HCT116 (cell line): ENCODE measurements at regions not wholly inside any gene's neighbourhood (a gene's known extent, or its start where the extent isn't known, plus 50 kb on each side); places are given as distances from the start of the nearest gene placed in this dataset.

Experiments
- ATAC-seq: fragments of 200-7000 bp; cut with Tn5 transposase; 2 replicates; pipeline ENCODE4 v1.9.1; 2020; ENCODE audit warnings: mild to moderate bottlenecking, moderate library complexity
- BruUV-seq: library from RNA; stranded (reverse); fragments of 400-500 nt; replicated peaks from 2 replicates; lab custom pipeline; 2021; lab: Mats Ljungman, UMichigan
- CTCF ChIA-PET: fragments of 300-600 bp; sonication (Branson Sonifier 250); formaldehyde crosslinking; loops from one replicate; lab custom pipeline; 2021; ENCODE audit warnings: antibody characterized with exemption; lab: Charles Lee
- POLR2A ChIA-PET: fragments of 300-600, 350-600 bp; sonication (Branson Sonifier 250); formaldehyde crosslinking; loops from one replicate; lab custom pipeline; 2021; ENCODE audit warnings: antibody characterized with exemption; lab: Charles Lee
- RAD21 ChIA-PET, 2 experiments: fragments of 300-600 bp; sonication (Branson Sonifier 250); formaldehyde crosslinking; loops; one replicate each; lab custom pipeline; 2023; ENCODE audit warnings: low total read pairs in 2 of 2; ENCODE audit not compliant: uncharacterized antibody in 2 of 2, unreplicated experiment in 2 of 2, low non-redundant PET in 1 of 2; lab: Charles Lee
- DNase-seq: peaks from one replicate; pipeline ENCODE4 v3.0.0-alpha.2; 2010; ENCODE audit warnings: low read depth, low spot score
- H2AFZ ChIP-seq: fragments of 200-600 bp; shearing (Covaris generic), sonication (generic); 2 replicates; pipeline ENCODE4 v1.6.1; 2017; ENCODE audit warnings: low read depth, mixed run types, mixed read lengths, antibody characterized with exemption, low read length; ENCODE audit not compliant: poor library complexity, severe bottlenecking
- H3K27ac ChIP-seq: 2 replicates; pipeline ENCODE4 v1.5.1; 2012; ENCODE audit warnings: low read depth, low read length
- H3K27me3 ChIP-seq: fragments of 200-600 bp; sonication (generic); 2 replicates; pipeline ENCODE4 v1.6.1; 2016; ENCODE audit warnings: mixed run types, low read length, mixed read lengths; ENCODE audit not compliant: insufficient read depth
- H3K36me3 ChIP-seq, 2 experiments: fragments of 200-500 bp in 1 of 2; fragments of 200-600 bp in 1 of 2; sonication (Bioruptor generic) in 1 of 2; sonication (generic) in 1 of 2; 2 replicates each; pipeline versions ENCODE4 v1.5.1 to v1.6.1; 2014 to 2016; ENCODE audit warnings: low read length in 2 of 2, inconsistent platforms in 1 of 2, mixed read lengths in 1 of 2, mixed run types in 1 of 2; ENCODE audit not compliant: insufficient read depth in 2 of 2, control insufficient read depth in 1 of 2
- H3K4me1 ChIP-seq, 2 experiments: fragments of 200-600 bp in 1 of 2; sonication (generic) in 1 of 2; 2 replicates each; pipeline versions ENCODE4 v1.5.1 to v1.6.1; 2012 to 2017; ENCODE audit warnings: low read length in 2 of 2, inconsistent platforms in 1 of 2, mild to moderate bottlenecking in 1 of 2, mixed read lengths in 1 of 2, mixed run types in 1 of 2, moderate library complexity in 1 of 2; ENCODE audit not compliant: insufficient read depth in 2 of 2, control insufficient read depth in 1 of 2
- H3K4me2 ChIP-seq: fragments of 200-600 bp; sonication (generic); 2 replicates; pipeline ENCODE4 v1.6.1; 2017; ENCODE audit warnings: mixed run types, low read length, mixed read lengths
- H3K4me3 ChIP-seq, 2 experiments: fragments of 200-600 bp in 1 of 2; sonication (generic) in 1 of 2; replicated peaks in 1 of 2; 2 replicates each; pipeline ENCODE4 v1.5.1; 2011 to 2016; ENCODE audit warnings: low read length in 2 of 2, control low read depth in 1 of 2, low read depth in 1 of 2, mild to moderate bottlenecking in 1 of 2, mixed read lengths in 1 of 2, mixed run types in 1 of 2
- H3K79me2 ChIP-seq: fragments of 200-600 bp; sonication (generic); 2 replicates; pipeline ENCODE4 v1.6.1; 2017; ENCODE audit warnings: mild to moderate bottlenecking, mixed run types, low read length, moderate library complexity, mixed read lengths; ENCODE audit not compliant: insufficient read depth
- H3K9ac ChIP-seq: fragments of 200-600 bp; sonication (generic); 2 replicates; pipeline ENCODE4 v1.6.1; 2016; ENCODE audit warnings: low read length, mixed read lengths
- H3K9me2 ChIP-seq: fragments of 200-600 bp; sonication (generic), shearing (Covaris generic); 2 replicates; pipeline ENCODE4 v1.6.1; 2017; ENCODE audit warnings: mixed run types, mild to moderate bottlenecking, moderate library complexity; ENCODE audit not compliant: insufficient read depth
- H3K9me3 ChIP-seq, 2 experiments: fragments of 200-500 bp in 1 of 2; fragments of 200-600 bp in 1 of 2; sonication (Bioruptor generic) in 1 of 2; sonication (generic) in 1 of 2; 2 replicates each; pipeline ENCODE4 v1.6.1; 2014 to 2017; ENCODE audit warnings: low read length in 2 of 2, mixed read lengths in 2 of 2, inconsistent platforms in 1 of 2, low read depth in 1 of 2, mild to moderate bottlenecking in 1 of 2, mixed run types in 1 of 2, moderate library complexity in 1 of 2; ENCODE audit not compliant: control insufficient read depth in 1 of 2, insufficient read depth in 1 of 2
- H4K20me1 ChIP-seq: fragments of 200-600 bp; sonication (generic), shearing (Covaris generic); 2 replicates; pipeline ENCODE4 v1.6.1; 2017; ENCODE audit warnings: mixed run types, mild to moderate bottlenecking, moderate library complexity; ENCODE audit not compliant: insufficient read depth
- ELF1 ChIP-seq: IDR thresholded peaks from 2 replicates; pipeline ENCODE4 v1.6.1; 2012; ENCODE audit warnings: low read depth, borderline replicate concordance
- EZH2phosphoT487 ChIP-seq: fragments of 200-600 bp; IDR thresholded peaks from 2 replicates; pipeline ENCODE4 v1.6.1; 2018; ENCODE audit warnings: antibody characterized with exemption, borderline replicate concordance
- FOSL1 ChIP-seq: IDR thresholded peaks from 2 replicates; pipeline ENCODE4 v1.6.1; 2012; ENCODE audit warnings: low read depth
- POLR2A ChIP-seq: IDR thresholded peaks from 2 replicates; pipeline ENCODE4 v1.7.0; 2011; ENCODE audit warnings: borderline replicate concordance; ENCODE audit not compliant: insufficient read depth, insufficient read length; ENCODE audit errors: extremely low read depth
- SP1 ChIP-seq: IDR thresholded peaks from 2 replicates; pipeline ENCODE4 v1.6.1; 2012; ENCODE audit warnings: low read depth
- SRF ChIP-seq: IDR thresholded peaks from 2 replicates; pipeline ENCODE4 v1.6.1; 2012; ENCODE audit warnings: low read depth
- intact Hi-C: fragments of 100-400 bp; cut with micrococcal nuclease; formaldehyde crosslinking; loops from 2 replicates; pipeline ENCODE4 v1.10.0; 2022
- TF ChIP-seq, protein P1 (sequence below), 3 experiments: fragments of 200-600 bp in 1 of 3; sonication (generic) in 1 of 3; IDR thresholded peaks in 2 of 3; conservative IDR thresholded peaks in 1 of 3; 2 replicates each; pipeline ENCODE4 v1.5.1; 2012 to 2017; ENCODE audit warnings: low read depth in 2 of 3, low read length in 2 of 3, antibody characterized with exemption in 1 of 3, borderline replicate concordance in 1 of 3, control low read depth in 1 of 3, mild to moderate bottlenecking in 1 of 3, mixed read lengths in 1 of 3, mixed run types in 1 of 3, moderate library complexity in 1 of 3; ENCODE audit not compliant: insufficient read depth in 1 of 3
- TF ChIP-seq, protein P2 (sequence below): IDR thresholded peaks from 2 replicates; pipeline ENCODE4 v1.6.1; 2012

- TF ChIP-seq ELF1 (no peak), SRF (no peak), EZH2phosphoT487 (no peak), SP1 (no peak), POLR2A (no peak)
- TF ChIP-seq, protein P1, sequence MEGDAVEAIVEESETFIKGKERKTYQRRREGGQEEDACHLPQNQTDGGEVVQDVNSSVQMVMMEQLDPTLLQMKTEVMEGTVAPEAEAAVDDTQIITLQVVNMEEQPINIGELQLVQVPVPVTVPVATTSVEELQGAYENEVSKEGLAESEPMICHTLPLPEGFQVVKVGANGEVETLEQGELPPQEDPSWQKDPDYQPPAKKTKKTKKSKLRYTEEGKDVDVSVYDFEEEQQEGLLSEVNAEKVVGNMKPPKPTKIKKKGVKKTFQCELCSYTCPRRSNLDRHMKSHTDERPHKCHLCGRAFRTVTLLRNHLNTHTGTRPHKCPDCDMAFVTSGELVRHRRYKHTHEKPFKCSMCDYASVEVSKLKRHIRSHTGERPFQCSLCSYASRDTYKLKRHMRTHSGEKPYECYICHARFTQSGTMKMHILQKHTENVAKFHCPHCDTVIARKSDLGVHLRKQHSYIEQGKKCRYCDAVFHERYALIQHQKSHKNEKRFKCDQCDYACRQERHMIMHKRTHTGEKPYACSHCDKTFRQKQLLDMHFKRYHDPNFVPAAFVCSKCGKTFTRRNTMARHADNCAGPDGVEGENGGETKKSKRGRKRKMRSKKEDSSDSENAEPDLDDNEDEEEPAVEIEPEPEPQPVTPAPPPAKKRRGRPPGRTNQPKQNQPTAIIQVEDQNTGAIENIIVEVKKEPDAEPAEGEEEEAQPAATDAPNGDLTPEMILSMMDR (IDR thresholded peaks at IDR 0.05 in 2 of 3, conservative IDR thresholded peaks at IDR 0.05 in 1 of 3; ENCODE audit: borderline replicate concordance in 1 of 3, insufficient read depth in 1 of 3, low read depth in 2 of 3, low read length in 2 of 3), result no peak
- TF ChIP-seq, protein P2, sequence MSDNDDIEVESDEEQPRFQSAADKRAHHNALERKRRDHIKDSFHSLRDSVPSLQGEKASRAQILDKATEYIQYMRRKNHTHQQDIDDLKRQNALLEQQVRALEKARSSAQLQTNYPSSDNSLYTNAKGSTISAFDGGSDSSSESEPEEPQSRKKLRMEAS, result no peak
Observed at GRCh38 chr7:68401313-68401712, 1197.0 kb upstream of the AUTS2 start (continued).

- CTCF ChIA-PET, result no interaction called here
- no TSS peak for BruUV-seq
- RAD21 ChIA-PET, result no interaction called here
- POLR2A ChIA-PET, result no interaction called here
- ATAC-seq (no peak), DNase-seq (no peak)
- intact Hi-C loops, result no loop called here
- Histone ChIP-seq H3K27ac (no peak overlapping the region), H4K20me1 (no peaks in the 10 kb centered on the region), H3K79me2 (no peaks in the 10 kb centered on the region), H3K9me3 (no peaks in the 10 kb centered on the region; a peak in 1 of 4 replicates), H3K9ac (no peak overlapping the region), H2AFZ (no peak overlapping the region), H3K9me2 (no peaks in the 10 kb centered on the region), H3K36me3 (no peaks in the 10 kb centered on the region), H3K4me1 (no peaks in the 10 kb centered on the region), H3K4me3 (no peak overlapping the region), H3K4me2 (no peak overlapping the region), H3K27me3 (no peaks in the 10 kb centered on the region)
- TF ChIP-seq EZH2phosphoT487, result no peak
- no peak for TF ChIP-seq FOSL1
Observed at GRCh38 chr7:68406480-68406879, 1191.8 kb upstream of the AUTS2 start.
